HL-60/S4 treated with retinoic acid at 250 ng/mL for 4 days and 3 days (cell line): ENCODE measurements at regions not wholly inside any gene's neighbourhood (a gene's known extent, or its start where the extent isn't known, plus 50 kb on each side); places are given as distances from the start of the nearest gene placed in this dataset.
"Not testable (repeated sequence)": the region's sequence is repeated elsewhere in the genome, so short reads cannot be mapped to it uniquely, and the experiment has no call there.

Source experiments
- in situ Hi-C: fragments of 300-500 bp; cut with MboI; formaldehyde crosslinking; loops from 2 replicates; pipeline ENCODE4 v1.7.0; 2022; ENCODE audit warnings: low sequenced_read_pairs

DNA sequence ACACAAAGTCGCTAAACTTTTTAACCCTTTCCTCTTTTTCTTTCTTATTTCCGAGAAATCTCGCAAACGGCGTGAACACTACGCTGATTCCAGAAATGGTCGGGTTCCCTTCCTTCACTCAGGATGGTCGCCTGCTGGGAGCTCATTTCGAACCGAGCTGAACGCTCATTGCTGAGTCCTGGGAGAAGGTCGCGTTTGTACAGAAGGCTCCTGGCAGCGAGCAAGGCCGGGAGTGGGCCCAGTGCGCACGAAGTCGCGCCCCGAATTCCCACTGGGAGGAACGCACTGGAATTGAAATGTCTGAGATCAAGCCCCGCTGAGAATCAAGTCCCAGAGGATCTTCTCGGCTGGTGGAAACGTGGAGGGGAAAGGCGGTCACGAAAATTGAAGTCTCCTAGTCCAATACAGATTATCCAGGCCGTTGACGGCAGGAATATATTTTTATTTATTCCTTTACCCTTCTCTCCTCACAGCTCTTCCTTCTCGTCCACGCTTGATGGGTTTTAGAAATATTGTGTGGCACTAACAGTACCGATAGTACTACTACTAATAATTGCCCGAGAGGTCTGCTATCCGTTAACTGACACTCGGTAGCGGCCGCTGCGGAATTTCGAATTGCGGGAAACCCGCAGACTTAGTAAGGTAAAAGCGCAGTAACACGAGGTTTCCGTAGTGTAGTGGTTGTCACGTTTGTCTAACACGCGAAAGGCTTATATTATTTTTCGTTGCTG is 207.2 kb upstream of the ZNF184 start:
- in situ Hi-C loops, result no loop called here

- in situ Hi-C loops, result no loop called here
These were observed 206.5 kb upstream of the ZNF184 start for GRCh38 chr6:27679308-27679963.

- in situ Hi-C loops, result no loop called here
These were observed 205.6 kb upstream of the ZNF184 start for GRCh38 chr6:27678469-27678868.

- in situ Hi-C loops, result no loop called here
These were observed 202.0 kb upstream of the ZNF184 start for GRCh38 chr6:27674882-27675281.

GRCh38 chr6:27672113-27672799 is 199.4 kb upstream of the ZNF184 start:
- in situ Hi-C loops, result no loop called here

- in situ Hi-C loops, result no loop called here
These were observed 196.9 kb upstream of the ZNF184 start for GRCh38 chr6:27669624-27670301.

- in situ Hi-C loops, result no loop called here
These were observed 196.4 kb upstream of the ZNF184 start for GRCh38 chr6:27669295-27669623.

GRCh38 chr6:27668442-27669294 is 195.8 kb upstream of the ZNF184 start:
- in situ Hi-C loops, result no loop called here

DNA sequence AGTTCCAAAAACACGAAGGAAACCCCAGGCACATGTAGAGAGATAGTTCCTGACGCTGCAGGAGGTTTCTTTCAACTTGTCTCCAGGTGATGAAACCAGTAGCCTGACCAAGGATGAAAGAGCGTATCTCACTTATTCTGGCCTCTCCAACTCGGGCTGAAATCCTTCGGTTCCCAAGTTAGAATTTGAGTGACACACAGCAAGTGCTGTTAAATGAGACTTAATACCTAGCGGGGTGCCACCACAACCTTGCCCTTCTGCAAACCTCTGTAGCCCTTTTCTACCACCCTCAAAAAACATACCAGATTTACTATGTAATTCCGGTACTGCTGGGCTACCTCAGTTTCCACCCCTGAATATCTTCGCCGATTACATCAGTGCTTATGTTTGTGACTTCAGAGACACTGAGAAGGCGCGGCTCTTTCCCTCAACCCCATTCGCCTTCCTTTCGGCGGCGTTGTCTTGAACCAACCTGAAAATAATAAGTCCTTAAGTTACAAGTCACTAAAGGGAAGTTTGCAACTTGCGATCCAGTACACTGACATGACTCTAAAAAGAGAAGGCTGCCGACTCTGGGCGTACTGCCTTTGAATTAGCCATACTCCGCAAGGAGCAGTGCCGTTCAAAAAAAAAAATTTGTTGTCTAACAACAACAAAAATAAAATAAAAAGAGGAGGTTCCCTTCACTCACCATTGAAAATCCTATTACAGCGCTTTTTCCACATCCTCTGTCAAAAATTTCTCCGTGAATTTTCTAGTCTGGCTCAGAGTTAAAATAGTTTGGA is 194.9 kb upstream of the ZNF184 start:
- in situ Hi-C loops, result no loop called here

DNA sequence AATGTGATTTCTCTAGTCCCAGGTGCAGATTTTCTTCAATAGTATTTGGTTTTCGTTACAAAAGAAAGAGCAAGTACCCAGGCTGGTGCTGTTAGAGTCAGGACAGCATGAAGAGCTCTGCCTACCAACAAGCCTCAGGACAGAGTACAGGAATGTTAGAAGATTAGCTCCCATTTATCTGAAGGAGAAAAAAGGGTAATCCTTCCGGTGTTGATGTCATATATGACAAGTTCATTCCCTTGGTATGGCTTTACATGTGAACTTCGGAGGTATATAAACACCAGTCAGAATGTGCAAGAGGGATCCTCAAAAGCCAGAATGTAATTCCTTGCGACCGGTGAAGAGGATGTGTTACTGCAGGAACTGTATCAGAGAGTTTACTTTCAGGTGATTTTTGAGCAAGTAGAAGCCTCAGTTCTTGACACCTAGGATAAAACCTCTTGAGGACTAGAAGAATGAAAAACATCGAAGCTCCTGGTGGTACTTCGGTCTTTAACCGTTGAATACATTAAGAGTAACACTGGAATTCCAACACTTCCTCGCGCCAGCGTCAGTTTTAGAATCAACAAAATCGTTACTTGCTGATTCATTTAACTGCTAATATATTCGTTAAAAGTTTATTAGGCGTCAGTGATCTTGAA is 194.2 kb upstream of the ZNF184 start:
- in situ Hi-C loops, result no loop called here

DNA sequence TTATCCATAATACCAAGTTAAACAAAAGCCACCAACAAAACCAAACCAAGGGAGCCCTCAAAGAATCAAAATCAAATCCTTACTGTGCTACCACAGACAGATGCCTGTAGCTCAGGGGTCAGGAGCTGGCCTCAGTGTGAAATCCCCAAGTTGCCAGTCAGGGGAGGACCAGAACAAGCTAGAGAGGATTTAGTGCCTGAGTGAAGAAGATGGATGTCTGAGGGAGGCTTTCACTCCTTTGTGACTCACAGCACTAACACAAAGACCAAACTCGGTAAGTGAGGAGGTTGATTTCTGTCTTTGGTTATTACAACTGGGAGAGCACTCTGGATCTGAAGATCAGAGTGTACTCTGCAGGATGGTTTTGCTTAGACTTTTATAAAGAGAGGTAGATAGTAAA is 189.9 kb upstream of the ZNF184 start:
- in situ Hi-C loops, result no loop called here

DNA sequence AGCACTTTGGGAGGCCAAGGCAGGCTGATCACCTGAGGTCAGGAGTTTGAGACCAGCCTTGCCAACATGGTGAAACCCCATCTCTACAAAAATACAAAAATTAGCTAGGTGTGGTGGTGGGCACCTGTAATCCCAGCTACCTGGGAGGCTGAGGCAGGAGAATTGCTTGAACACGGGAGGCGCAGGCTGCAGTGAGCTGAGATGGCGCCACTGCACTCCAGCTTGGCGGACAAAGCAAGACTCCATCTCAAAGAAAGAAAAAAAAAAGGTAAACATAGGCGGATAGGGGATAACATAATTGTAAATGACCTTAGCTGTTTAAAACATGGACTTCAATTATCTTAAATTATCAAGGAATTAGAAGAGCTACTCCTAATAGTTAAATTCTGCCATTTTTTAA is 189.3 kb upstream of the ZNF184 start:
- in situ Hi-C loops, result not testable (repeated sequence)

GRCh38 chr6:27653143-27653825 is 180.4 kb upstream of the ZNF184 start:
- in situ Hi-C loops, result not testable (repeated sequence)

GRCh38 chr6:27651371-27651732 is 178.4 kb upstream of the ZNF184 start:
- in situ Hi-C loops, result no loop called here

DNA sequence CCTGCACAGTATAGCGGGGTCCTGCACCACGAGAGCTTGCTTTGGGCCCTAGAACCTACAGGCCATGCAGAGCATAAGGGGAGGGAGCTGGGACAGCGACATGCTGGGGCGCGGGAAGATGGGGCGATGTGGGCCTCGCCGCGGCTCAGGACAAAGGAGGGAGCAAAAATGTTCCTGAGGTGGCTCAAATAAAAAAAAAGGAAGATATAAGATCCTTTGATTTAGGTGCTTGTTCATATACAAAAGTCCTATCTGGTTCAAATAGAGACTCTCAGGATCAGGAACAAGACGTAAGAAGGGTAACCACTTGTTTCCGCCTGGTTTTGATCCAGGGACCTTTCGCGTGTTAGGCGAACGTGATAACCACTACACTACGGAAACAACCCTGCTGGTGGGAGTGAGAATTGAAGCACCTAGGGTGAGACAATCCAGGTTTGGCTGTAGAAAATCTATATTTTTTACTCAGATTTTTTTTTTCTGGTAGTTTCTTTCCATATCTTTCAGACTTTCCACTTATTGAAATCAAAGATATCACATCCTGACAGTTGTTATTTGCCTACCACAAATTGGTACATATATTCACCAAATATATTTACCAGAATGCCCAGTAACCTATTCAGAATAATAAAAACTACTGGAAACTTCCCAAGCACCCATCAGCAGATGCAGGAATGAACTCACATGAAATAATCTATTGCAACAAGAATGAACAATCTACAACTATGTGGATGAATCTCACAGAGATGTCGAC is 177.9 kb upstream of the ZNF184 start:
- in situ Hi-C loops, result no loop called here

GRCh38 chr6:27644528-27644927 is 171.6 kb upstream of the ZNF184 start:
- in situ Hi-C loops, result no loop called here

DNA sequence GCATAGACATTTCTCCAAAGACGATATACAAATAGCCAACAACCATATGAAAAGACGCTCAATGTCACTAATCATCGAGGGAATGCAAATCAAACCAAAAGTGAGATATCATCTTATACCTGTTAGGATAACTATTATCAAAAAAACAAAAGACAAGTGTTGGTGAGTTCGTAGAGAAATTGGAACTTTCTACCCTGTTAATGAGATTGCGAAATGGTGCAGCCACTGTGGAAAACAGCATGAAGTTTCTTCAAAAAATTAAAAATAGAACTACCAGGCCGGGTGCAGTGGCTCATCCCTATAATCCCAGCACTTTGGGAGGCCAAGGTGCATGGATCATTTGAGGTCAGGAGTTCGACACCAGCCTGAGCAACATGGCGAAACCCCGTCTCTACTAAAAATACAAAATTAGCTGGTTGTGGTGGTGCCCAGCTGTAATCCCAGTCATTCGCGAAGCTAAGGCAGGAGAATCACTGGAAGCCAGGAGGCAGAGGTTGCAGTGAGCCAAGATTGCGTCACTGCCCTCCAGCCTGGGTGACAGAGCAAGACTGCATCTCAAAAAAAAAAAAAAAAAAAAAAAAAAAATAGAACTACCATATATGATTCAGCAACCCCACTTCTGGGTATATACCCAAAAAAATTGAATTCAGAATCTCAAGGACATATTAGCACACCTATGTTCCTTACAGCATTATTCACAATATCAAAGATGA is 170.0 kb upstream of the ZNF184 start:
- in situ Hi-C loops, result no loop called here

DNA sequence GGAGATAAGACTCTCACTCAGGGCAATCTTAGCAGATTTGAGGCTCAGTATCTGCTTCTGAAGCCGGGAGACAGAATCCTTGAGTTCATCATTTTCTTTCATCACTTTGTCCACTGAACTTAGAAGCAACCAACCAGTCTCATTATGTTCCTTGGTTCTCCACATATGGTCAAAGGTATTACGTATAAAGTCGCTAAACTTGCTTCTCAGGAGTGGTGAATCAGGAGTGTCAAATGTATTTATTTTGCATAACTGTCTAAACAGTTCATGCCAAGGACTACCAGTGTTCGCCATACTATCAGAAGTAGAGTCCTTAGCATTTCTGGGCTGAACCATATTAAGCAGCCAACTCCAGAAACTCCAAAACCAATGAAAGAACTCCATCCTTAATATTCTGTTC is 163.0 kb upstream of the ZNF184 start:
- in situ Hi-C loops, result not testable (repeated sequence)
